ENCODE measurements at regions not wholly inside any gene's neighbourhood (a gene's known extent, or its start where the extent isn't known, plus 50 kb on each side); places are given as distances from the start of the nearest gene placed in this dataset.
"Not testable (repeated sequence)": the region's sequence is repeated elsewhere in the genome, so short reads cannot be mapped to it uniquely, and the experiment has no call there.

DNA sequence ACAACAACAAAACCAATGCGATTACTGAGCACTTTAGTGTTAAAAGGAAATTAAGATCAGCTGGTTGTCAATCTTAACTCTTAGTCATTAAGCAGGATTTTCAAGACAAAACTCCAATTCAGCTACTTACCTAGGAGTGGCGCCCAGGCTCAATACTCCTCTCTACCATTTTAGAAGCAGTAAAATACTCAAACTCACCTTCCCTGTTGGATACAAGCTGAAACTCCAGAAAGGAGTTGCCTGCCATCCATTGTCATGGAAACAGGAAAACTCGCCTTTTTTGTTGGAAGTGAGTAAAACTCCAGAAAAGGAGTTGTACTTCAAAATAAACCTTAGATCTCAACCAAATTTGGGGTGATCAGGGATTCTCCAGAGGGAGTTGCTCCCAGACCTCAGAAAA is 127.0 kb upstream of the F3 start:
- no peak for DNase-seq

DNA sequence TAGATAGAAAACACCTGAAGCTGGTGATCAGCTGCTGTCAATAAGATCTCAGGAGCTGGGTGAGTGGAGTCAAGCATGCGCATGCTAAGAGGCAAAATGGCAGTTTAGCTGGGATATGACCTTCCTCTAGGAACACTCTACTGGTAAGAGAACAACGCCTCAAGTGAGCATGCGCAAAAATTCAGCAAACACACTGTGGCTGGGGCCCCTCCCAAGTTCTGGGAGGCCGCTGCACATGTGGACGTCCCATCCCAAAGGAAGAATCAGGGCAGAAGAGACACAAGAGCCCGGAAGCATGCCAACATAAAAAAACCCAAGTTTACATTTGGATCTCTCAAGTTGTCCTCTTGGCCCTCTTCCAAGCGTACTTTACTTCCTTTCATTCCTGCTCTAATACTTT is 126.3 kb upstream of the F3 start:
- no peak for DNase-seq

DNA sequence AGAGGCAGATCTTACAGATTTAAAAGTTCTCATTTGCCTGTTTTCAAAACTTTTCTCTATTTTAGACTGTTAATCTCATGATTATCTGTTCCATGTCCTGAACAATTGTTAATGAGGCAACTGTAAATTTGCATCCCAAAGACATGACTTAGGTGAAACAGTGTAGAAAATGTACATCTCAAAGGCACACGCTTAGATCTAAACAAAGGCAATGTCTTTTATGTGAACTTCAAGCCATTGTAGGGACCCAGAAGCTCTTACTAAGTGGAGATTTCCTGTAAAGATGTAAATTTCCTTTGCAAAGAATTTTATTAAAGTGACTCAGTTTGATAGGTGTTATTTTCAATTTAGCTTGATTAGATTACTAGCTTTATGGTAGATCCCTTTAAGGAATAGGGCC is 125.2 kb upstream of the F3 start:
- DNase-seq = no peak

DNA sequence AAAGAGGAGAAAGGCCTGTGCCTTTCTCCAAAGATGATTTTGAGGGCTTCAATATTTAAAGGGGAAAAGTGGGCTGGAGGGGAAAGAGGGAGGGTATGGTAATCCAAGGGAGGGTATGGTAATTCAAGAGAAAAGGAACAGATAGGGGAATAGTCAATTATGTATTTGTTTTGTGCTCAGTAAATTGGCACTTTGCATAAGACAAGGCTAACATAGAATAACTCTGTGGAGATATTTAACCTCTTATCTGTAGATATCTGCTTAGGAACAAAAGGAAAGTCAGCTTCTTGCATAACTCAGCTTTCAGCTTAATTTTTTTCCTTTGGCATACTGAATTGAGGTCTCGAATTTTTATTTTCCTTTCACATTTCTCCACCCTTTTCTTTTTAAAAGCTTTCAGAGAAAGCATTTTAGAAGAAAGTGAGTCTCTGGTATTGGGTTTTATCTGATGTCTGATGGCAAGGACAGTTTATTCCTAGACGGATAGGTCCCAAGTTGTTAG is 119.9 kb upstream of the F3 start:
- DNase-seq = no peak

DNA sequence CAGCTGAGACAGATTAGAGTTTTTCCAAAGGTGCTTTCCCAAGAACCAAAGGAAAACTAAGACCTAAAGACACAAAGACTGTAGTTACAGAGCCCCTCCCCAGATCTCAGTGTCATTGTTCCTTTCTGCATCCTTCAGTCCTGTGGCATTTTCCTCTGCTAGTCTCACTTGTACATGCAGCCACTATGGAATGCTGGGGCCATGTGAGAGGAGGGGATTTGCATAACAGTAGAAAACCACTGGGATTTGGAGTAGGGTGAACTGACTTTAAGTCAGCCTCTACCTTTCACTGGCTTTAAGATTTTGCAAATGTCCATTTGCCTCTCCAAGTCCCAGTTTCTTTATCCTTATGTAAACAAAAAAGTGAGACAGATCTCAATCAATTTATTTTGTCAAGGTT is 119.4 kb upstream of the F3 start:
- no peak for DNase-seq

DNA sequence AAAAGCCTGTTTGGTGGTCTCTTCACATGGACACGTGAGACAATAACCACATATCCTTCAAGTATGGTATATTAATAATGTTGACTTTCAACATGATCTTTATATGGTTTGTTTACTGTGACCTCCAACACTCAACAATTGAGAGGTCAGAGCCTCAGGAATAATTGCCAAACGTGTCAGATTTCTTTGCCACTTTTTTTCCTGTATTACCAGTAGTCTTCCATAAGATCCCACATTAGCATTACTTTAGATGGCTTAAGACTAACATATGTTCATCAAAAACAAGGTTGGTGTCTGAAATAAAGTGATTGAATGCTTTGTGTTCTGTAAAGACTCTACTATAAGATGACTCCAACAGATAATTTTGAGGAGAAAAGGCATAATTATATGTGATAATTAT is 118.7 kb upstream of the F3 start:
- DNase-seq = peak in 1 of 3 experiments; percentile 36

DNA sequence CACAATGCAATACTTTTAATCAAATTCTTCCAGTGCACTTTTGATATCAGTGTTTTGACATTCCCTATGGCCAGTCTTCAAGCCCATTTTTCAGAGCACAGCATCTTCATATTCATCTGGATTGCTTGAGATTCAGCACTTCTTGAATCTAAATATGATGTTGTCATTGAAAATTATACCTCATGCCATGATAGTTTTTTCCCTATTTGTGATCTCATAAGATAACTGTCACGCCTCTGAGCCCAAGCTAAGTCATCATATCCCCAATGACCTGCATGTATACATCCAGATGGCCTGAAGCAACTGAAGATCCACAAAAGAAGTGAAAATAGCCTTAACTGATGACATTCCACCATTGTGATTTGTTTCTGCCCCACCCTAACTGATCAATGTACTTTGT is 117.6 kb upstream of the F3 start:
- DNase-seq = not testable (repeated sequence)

DNA sequence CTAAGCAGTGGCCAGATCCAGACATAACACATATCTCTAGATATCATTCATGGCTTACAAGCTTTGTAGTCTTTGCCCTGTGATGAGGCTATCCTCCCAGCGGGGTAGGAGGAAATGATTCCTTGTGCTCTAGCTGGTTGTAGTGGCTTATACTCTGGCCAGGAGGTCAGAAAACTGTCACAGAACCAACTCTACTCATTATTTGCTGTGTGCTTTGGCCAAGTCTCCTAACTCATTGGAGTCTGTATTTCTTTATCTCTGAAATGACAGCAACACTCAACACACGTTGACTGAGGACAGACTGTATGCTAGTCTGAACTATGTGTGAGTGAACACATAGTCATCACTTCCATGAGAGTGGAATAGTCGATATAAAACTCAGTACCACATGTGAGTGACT is 116.7 kb upstream of the F3 start:
- DNase-seq = no peak

DNA sequence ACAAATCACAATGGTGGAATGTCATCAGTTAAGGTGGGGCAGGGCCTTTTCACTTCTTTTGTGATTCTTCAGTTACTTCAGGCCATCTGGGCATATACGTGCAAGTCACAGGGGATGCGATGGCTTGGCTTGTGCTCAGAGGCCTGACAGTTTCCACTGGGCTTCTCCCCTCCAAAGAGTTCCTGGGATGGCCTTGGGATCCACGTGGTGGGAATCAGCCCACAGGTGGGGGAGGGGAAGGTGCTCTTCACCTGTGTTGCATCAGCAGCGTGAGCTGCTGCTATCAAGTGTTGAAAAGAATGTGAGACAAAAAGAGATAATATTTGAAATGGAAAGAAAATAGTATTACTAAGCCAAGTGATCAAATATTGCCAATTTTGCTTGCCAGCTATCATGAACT is 116.2 kb upstream of the F3 start:
- DNase-seq = not testable (repeated sequence)

DNA sequence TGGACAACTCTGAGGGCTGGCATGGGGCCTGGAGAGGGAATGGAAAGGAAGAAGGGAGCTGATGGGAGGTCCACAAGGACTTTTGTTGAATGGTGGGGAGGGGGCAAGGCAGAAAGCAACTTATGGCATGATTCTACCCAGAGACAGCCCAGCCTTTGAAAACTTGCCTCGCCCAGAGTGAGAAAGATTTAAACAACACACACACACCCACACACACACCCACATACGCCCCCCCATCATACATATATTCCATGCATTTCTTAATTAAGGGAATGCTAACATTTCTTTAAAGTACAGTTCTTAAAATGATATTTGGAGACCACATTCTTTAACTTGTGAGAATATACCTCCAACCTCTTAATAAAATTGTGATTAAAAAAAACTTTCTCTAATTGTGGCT is 115.4 kb upstream of the F3 start:
- no peak for DNase-seq

DNA sequence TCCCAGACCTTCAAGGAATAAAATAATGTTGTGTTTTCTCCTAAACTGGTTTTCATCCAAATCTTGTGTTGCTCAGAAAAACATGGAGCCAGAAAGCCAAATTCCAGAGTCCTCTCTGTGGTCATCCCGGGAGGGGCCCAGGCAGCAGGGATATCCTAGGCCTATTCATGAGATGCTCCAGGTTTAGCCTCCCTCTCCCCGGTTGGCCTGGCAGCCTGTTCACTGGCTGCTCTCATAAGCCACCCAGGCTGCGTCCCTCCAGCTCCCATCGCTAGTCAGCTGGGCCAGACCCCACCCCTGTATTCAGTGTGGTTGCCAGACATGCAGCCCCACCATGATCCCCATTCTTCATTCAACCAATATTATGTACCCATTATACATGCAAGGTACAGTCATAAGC is 113.4 kb upstream of the F3 start:
- no peak for DNase-seq

DNA sequence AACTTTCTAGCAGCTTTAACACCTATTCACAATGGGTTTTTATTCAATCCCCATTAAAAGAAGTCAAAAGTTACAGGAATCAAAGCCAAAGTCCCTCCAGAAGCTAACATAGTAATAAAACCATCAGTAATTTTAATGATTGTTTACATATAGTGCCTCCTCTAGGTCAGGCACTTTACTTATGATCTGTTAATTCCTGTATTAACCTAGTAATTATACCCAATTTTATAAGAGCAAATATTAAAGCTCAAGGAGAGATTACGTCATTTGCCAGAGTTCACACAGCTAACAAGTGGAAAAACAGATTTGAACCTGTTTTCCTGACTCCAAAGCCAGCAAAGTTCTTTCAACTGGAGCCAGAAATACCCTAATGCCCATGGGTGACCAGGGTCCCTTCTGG is 112.9 kb upstream of the F3 start:
- peak in 1 of 3 experiments; percentile 72 for DNase-seq

DNA sequence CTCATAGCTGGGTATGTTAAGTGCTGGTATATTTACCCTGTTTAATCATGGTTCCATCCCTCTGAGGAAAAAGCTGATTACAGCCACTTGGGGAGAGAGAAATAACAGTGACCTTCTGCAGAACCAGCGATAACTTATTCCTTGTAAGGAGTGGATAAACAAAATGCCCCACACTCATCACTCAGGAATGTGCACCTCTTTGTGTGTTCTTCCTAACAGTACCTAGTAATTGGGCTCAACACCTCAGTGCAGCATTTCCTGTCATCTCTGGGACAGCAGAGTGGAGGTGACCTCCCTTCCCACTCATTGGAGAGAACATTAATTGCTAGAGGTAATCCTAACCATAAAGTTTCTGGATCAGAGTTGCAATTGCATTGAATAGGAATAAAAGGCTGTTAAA is 112.5 kb upstream of the F3 start:
- peak in 2 of 3 experiments; percentile 27 to 72 for DNase-seq

DNA sequence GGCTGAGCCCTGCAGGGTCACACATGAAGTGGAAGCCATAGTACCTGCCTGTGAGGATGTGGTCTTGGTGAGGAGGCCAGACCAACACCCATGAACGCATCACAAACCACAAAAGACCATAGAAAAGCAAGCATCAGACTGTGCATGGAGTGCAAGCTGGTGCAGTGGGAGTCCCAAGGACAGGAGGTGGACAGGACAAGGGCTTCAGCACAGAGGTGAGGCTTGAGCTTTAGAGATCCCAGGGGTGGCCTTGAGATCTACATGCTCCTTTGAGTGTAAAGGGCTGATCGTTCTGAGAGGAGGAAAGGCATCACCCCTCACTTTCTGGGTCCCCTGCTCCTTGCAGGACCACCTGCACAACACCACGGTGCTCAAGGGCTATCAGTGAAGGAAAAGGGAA is 111.9 kb upstream of the F3 start:
- no peak for DNase-seq

DNA sequence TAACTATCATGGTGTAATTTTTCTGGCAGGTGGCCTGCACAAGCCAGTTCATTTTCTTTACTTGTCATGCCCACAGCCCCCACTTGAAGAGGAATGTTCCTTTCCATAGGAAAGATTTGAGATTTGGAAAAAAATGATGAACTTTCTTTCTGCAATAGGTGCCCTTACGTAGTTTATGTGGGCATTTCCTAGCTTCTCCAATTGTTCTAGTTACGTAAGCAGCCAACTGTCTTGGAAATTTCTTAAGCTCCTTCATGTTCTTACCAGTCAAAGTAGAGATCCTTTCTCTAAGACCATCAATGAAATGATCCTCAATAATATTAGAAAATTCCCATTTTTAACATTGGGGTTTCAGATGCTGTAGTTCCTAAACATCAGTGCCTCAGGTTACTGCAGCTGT is 109.5 kb upstream of the F3 start:
- DNase-seq = no peak

DNA sequence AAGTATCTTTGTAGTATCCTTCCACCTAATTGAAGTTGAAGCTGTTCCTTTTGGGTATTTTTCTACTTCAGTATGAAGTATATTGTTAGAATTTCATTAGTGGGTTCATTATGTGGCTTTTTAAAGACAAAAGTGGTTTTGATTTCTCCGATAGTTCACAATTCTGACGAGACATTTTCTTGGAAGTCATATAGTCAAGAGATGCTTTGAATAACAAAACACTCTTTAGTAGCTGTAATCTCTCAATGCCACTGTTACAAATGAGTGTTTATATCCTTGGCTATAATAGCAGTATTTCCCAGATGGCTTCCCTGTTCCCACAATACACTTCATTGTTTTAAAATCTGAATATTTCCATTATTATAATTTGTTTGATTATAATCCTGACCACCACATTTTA is 108.7 kb upstream of the F3 start:
- no peak for DNase-seq

DNA sequence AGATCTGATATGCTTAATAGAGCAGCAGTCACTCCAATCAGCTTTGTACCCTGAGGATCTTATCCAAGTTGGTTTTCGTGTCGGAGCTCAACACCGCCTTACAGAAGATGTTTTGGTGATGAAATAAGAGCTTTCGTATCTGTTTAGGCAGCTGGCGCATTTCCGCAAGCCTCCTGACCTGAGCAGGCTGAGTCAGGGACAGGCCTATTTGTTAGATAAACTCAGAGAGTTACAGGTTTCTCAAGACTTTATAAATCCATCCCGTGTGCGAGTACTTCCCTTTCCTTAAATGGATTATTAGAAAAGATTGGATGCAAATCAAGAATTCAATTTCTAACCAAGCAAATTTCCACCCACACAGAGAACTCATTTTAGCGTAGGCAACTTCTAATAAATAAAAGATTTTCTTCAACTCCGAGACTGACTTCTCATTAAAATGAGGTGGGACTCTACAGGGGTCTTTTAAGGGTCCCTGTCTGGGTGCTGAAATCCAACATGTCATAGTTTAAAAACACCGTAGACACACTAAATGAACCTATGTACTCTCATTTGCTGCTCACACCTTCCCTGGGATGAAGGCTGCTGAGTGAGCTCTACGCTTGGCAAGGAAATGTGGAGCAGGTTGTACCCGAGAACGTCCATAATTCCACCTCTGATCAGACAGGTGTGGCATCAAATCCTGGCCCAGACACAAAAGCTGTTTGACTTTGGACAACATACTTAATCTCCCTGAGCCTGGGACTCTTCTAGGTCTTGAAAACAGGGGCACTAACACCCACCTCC is 106.9 kb upstream of the F3 start:
- no peak for DNase-seq

DNA sequence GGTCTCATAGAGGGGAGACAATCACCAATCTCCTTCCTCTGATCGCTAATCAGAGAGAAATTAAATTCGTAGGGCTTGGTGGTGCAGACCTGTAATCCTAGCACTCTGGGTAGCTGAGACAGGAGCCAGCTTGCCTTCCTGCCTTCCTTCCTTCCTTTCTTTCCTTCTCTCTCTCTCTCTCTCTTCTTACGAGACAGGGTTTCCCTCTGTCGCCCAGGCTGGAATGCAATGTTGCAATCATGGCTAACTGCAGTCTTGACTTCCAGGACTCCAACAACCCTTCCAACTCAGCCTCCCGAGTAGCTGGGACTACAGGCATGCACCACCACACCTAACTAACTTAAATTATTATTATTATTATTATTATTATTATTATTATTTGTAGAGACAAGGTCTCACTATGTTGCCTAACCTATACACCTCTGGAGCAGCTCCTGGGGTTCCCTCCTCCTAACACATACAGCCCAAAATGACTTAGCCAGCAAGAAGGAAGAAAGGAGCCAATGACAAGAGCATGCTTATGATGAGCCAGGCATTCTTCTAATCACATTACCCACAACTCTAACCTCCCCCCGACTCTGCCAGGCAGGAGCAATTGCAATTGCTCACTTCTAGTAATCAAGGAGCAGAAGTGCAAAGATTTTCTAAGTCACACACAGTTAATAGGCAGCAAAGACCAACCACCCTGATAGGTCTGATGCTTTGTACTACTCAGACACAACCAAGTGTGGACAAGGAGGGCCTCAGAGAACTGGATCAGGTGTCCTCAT is 105.4 kb upstream of the F3 start:
- no peak for DNase-seq

DNA sequence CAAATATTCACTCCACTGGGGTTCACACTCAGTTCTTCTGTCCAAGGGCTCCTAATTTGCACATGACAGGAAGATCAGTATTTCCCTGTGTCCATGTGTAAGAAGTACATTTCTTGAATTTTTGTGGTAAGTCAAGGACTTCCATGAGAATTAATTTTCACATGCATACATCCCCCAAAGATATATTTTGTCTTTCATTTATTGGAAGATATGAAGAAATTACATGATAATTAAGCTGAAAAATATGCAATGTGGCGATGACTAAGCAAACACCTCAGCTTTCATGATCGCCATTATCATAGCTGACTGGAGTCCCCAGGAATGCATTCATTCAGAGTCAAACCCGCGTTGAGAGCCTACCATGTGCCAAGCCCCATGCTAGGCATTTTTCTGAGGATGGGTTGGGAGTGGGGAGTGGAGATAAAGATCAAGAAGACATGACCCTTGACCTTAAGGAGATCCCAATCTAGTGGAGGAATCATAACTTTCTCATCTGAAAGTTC is 104.6 kb upstream of the F3 start:
- DNase-seq = no peak

DNA sequence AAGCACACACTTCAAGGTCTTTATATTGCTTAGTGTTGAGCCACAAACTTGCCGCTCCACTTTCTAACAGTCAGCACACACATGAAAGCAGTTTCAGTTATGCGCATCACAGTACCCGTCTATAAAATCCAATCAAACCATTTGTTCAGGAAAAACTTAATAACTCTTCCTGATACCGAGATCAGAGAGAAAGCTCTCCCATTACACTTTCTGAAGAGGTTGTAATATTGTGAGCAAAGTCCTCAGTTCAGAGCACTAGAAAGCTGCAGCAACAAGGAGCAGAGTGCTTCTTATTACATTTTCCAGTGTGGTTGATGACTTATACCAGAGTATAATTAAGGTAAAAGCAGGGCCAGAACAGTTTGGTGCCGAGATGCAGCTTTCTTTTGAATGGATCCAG is 102.8 kb upstream of the F3 start:
- DNase-seq = no peak

DNA sequence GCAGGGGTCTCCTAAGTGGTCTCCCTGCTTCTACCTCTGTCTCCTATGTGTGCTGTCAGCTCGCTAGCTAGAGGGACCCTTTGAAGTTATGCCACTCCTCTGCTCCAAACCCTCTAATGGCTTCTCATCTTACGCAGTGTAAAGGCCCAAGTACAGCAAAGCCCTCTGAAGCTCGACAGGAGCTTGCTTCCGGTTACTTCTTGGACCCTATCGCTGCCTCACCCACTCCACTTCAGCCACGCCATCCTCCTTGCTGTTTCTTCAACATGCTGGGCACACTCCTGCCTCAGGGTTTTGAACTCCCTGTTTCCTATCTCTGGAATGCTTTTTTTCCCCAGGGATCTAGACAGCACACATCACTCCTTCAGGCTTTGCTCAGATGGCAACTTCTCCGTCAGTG is 102.3 kb upstream of the F3 start:
- DNase-seq = no peak

DNA sequence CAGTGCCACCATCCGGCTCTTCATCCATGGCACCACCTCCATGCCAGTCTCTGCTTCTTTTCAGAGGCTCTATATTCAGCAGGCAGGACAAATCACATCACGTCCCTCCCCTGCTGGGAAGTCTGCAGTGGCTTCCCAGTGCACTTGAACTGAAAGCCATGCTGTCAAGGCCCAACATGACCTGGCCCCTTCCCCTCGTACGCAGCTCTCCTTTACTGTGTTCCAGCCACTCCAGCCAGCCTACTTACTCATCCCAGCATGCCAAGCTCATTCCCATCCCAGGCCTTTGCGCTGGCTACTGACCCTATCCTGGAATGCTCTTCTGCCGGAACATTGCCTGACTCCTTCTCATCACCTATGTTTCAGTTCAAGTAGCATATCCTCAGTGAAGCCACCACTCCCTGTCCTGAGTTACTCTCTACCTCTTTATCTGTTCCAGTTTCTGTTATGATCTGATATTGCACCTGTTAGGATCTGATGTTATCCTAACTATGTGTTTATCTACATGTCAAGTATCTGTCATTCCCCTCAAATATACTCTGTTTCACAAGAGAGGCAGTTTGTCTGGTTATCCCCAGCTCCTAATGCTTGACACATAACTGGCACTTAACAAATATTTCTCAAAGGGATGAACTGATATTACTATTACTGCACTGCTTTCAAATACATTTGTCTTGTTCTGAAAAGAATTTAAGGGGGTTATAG is 101.2 kb upstream of the F3 start:
- DNase-seq = no peak

DNA sequence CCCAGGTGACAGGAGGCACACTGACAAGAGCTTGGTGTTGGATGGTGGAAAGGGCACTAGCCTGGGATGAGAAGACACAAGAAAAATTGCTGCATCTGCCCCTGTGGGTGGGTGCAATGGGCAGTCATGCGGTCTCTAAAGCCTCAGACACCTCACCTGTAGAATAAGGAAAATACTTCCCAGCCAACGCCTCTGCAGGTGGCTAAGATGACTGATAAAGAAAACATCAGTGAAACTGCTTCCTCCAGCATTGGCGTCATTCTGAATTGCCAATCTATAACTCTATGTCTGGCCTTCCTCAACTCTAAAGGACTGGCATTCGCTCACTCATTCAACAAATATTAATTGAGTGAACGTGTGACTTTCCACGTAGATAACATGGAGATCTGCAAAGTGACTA is 100.4 kb upstream of the F3 start:
- DNase-seq = no peak

DNA sequence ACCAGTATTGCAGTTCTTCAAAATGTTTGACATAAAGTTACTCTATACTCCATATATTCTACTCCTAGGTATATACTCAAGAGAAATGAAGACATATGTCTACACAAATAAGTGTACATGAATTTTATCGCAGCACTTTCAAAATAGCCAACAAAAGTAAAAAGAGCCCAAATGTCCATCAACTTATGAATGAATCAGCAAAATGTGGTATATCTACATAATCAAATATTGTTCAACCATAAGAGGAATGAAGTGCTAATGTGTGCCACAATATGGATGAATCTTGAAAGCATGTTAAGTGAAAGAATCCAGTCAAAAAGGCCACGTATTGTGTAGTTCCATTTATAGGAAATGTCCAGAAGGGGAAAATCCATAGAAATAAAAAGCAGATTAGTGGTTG is 98.6 kb upstream of the F3 start:
- no peak for DNase-seq

Measured in NCI-H1417 (cell line).